Liver (tissue), 3 donors: ENCODE measurements at regions not wholly inside any gene's neighbourhood (a gene's known extent, or its start where the extent isn't known, plus 50 kb on each side); places are given as distances from the start of the nearest gene placed in this dataset.

ENCODE experiments used
- CTCF ChIP-seq: fragments of 150-350 bp; IDR thresholded peaks from 2 replicates; pipeline ENCODE4 v1.5.1; 2017; ENCODE audit warnings: improper control_type of control experiment, low read depth, low read length; ENCODE audit not compliant: missing input control
- MAX ChIP-seq: IDR thresholded peaks from 2 replicates; pipeline ENCODE4 v1.6.1; 2016; ENCODE audit warnings: antibody characterized with exemption
- RAD21 ChIP-seq, 2 donors: IDR thresholded peaks; 2 replicates each; pipeline ENCODE4 v1.6.1; 2016; ENCODE audit warnings: antibody characterized with exemption in 2 of 2, mild to moderate bottlenecking in 2 of 2
- REST ChIP-seq: IDR thresholded peaks from 2 replicates; pipeline ENCODE4 v1.6.1; 2016; ENCODE audit warnings: antibody characterized with exemption, mild to moderate bottlenecking
- SP1 ChIP-seq: IDR thresholded peaks from 2 replicates; pipeline ENCODE4 v1.6.1; 2018; ENCODE audit warnings: antibody characterized with exemption, mild to moderate bottlenecking
- TAF1 ChIP-seq: conservative IDR thresholded peaks from 2 replicates; pipeline ENCODE4 v1.6.1; 2016; ENCODE audit warnings: antibody characterized with exemption, mild to moderate bottlenecking
- YY1 ChIP-seq: IDR thresholded peaks from 2 replicates; pipeline ENCODE4 v1.6.1; 2016; ENCODE audit warnings: antibody characterized with exemption, mild to moderate bottlenecking
- ZBTB33 ChIP-seq: IDR thresholded peaks from 2 replicates; pipeline ENCODE4 v1.6.1; 2016; ENCODE audit warnings: antibody characterized with exemption
- donor health status: healthy.
- donor health status: healthy.

- TF ChIP-seq CTCF (no peak), MAX (no peak), SP1 (no peak), ZBTB33 (no peak), RAD21 (IDR thresholded peaks at IDR 0.05) (no peak), YY1 (no peak), REST (no peak), TAF1 (no peak)
These were observed 90.6 kb upstream of the NTM start for GRCh38 chr11:131279654-131280384.
